ENCODE measurements at regions not wholly inside any gene's neighbourhood (a gene's known extent, or its start where the extent isn't known, plus 50 kb on each side); places are given as distances from the start of the nearest gene placed in this dataset.

GRCh38 chr12:124490584-124491305, 76.7 kb downstream of the NCOR2 start:
- in situ Hi-C loops (cut with HindIII; ENCODE audit: low pct_unique_long_range_greater_than_20kb, low sequenced_read_pairs), result no loop called here
- DNase-seq (ENCODE audit: low read depth in 1 of 2, low spot score in 1 of 2), result no peak
- no peak for TF ChIP-seq JUND (IDR thresholded peaks at IDR 0.05; ENCODE audit: low read depth)

- in situ Hi-C loops (cut with HindIII; ENCODE audit: low pct_unique_long_range_greater_than_20kb, low sequenced_read_pairs), result no loop called here
Observed at GRCh38 chr12:124489915-124490583, 77.4 kb downstream of the NCOR2 start.

GRCh38 chr12:124489220-124489619, 78.2 kb downstream of the NCOR2 start:
- in situ Hi-C loops (cut with HindIII; ENCODE audit: low pct_unique_long_range_greater_than_20kb, low sequenced_read_pairs), result no loop called here
- DNase-seq (ENCODE audit: low read depth in 1 of 2, low spot score in 1 of 2), result no peak
- no peak for TF ChIP-seq JUND (IDR thresholded peaks at IDR 0.05; ENCODE audit: low read depth)

More at GRCh38 chr12:124489915-124490583, 77.4 kb downstream of the NCOR2 start:
- no peak for TF ChIP-seq JUND (IDR thresholded peaks at IDR 0.05; ENCODE audit: low read depth)
- DNase-seq (ENCODE audit: low read depth in 1 of 2, low spot score in 1 of 2), result no peak

- no peak for TF ChIP-seq JUND (IDR thresholded peaks at IDR 0.05; ENCODE audit: low read depth)
- no peak for DNase-seq (ENCODE audit: low read depth in 1 of 2, low spot score in 1 of 2)
- in situ Hi-C loops (cut with HindIII; ENCODE audit: low pct_unique_long_range_greater_than_20kb, low sequenced_read_pairs), result no loop called here
Observed at GRCh38 chr12:124488520-124488919, 78.9 kb downstream of the NCOR2 start.

GRCh38 chr12:124487834-124488165, 79.6 kb downstream of the NCOR2 start:
- in situ Hi-C loops (cut with HindIII; ENCODE audit: low pct_unique_long_range_greater_than_20kb, low sequenced_read_pairs), result no loop called here
- DNase-seq (ENCODE audit: low read depth in 1 of 2, low spot score in 1 of 2), result no peak
- TF ChIP-seq JUND (IDR thresholded peaks at IDR 0.05; ENCODE audit: low read depth), result no peak

GRCh38 chr12:124487066-124487833, 80.2 kb downstream of the NCOR2 start:
- no peak for DNase-seq (ENCODE audit: low read depth in 1 of 2, low spot score in 1 of 2)
- in situ Hi-C loops (cut with HindIII; ENCODE audit: low pct_unique_long_range_greater_than_20kb, low sequenced_read_pairs), result no loop called here
- TF ChIP-seq JUND (IDR thresholded peaks at IDR 0.05; ENCODE audit: low read depth), result no peak

GRCh38 chr12:124486346-124486963, 81.0 kb downstream of the NCOR2 start:
- in situ Hi-C loops (cut with HindIII; ENCODE audit: low pct_unique_long_range_greater_than_20kb, low sequenced_read_pairs), result no loop called here
- no peak for DNase-seq (ENCODE audit: low read depth in 1 of 2, low spot score in 1 of 2)
- no peak for TF ChIP-seq JUND (IDR thresholded peaks at IDR 0.05; ENCODE audit: low read depth)

- in situ Hi-C loops (cut with HindIII; ENCODE audit: low pct_unique_long_range_greater_than_20kb, low sequenced_read_pairs), result no loop called here
- no peak for TF ChIP-seq JUND (IDR thresholded peaks at IDR 0.05; ENCODE audit: low read depth)
- DNase-seq (ENCODE audit: low read depth in 1 of 2, low spot score in 1 of 2), result no peak
Observed at GRCh38 chr12:124485371-124485770, 82.0 kb downstream of the NCOR2 start.

GRCh38 chr12:124484526-124484953, 82.9 kb downstream of the NCOR2 start:
- no peak for DNase-seq (ENCODE audit: low read depth in 1 of 2, low spot score in 1 of 2)
- in situ Hi-C loops (cut with HindIII; ENCODE audit: low pct_unique_long_range_greater_than_20kb, low sequenced_read_pairs), result no loop called here
- TF ChIP-seq JUND (IDR thresholded peaks at IDR 0.05; ENCODE audit: low read depth), result no peak

GRCh38 chr12:124484067-124484466, 83.3 kb downstream of the NCOR2 start:
- in situ Hi-C loops (cut with HindIII; ENCODE audit: low pct_unique_long_range_greater_than_20kb, low sequenced_read_pairs), result no loop called here
- no peak for DNase-seq (ENCODE audit: low read depth in 1 of 2, low spot score in 1 of 2)
- TF ChIP-seq JUND (IDR thresholded peaks at IDR 0.05; ENCODE audit: low read depth), result no peak

- in situ Hi-C loops (cut with HindIII; ENCODE audit: low pct_unique_long_range_greater_than_20kb, low sequenced_read_pairs), result no loop called here
- no peak for TF ChIP-seq JUND (IDR thresholded peaks at IDR 0.05; ENCODE audit: low read depth)
- DNase-seq (ENCODE audit: low read depth in 1 of 2, low spot score in 1 of 2), result no peak
Observed at GRCh38 chr12:124482901-124483799, 84.3 kb downstream of the NCOR2 start.

- TF ChIP-seq JUND (IDR thresholded peaks at IDR 0.05; ENCODE audit: low read depth), result no peak
- no peak for DNase-seq (ENCODE audit: low read depth in 1 of 2, low spot score in 1 of 2)
- in situ Hi-C loops (cut with HindIII; ENCODE audit: low pct_unique_long_range_greater_than_20kb, low sequenced_read_pairs), result no loop called here
Observed at GRCh38 chr12:124482567-124482893, 84.9 kb downstream of the NCOR2 start.
